ENCODE measurements at regions not wholly inside any gene's neighbourhood (a gene's known extent, or its start where the extent isn't known, plus 50 kb on each side); places are given as distances from the start of the nearest gene placed in this dataset.

DNA sequence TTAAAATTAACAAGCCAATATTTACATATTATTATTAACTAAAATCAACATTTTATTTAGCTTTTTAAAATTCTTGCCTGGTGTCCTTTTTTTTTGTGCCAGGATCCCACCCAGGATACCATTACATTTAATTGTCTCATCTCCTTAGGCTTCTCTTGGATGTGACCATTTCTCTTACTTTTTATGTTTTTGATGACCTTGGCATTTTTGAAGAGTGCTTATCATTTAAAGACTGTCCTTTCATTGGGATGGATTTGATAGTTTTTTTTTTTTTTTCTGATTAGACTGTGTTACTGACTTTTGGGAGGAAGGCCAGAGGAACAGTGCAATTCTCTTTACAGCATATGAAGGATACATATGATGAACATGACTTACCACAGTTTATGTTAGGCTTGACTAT, 181.4 kb upstream of the SMIM30 start:
- no peaks in the 10 kb centered on the region for H3K27me3 ChIP-seq (ENCODE audit: insufficient read depth, low read depth, low read length)
- no peak overlapping the region for H3K4me2 ChIP-seq (ENCODE audit: low read length)
- H3F3A ChIP-seq (ENCODE audit: insufficient read depth, low read length, poor library complexity, severe bottlenecking) = no peaks in the 10 kb centered on the region
- H3K79me2 ChIP-seq (replicated peaks; ENCODE audit: insufficient read depth, low read length) = no peaks in the 10 kb centered on the region
- no peaks in the 10 kb centered on the region for H3K9me3 ChIP-seq (ENCODE audit: low read length)
- H4K20me1 ChIP-seq (ENCODE audit: insufficient read depth) = no peaks in the 10 kb centered on the region
- H3K36me3 ChIP-seq (ENCODE audit: insufficient read depth, low read length) = no peaks in the 10 kb centered on the region
- H3K27ac ChIP-seq (ENCODE audit: low read length) = no peak overlapping the region
- no peak overlapping the region for H2AFZ ChIP-seq (ENCODE audit: low read depth, low read length)
- no peaks in the 10 kb centered on the region for H3K9me2 ChIP-seq (ENCODE audit: insufficient read depth, low read length)
- H3K9ac ChIP-seq (ENCODE audit: low read length) = no peak overlapping the region
- TF ChIP-seq EP300 (conservative IDR thresholded peaks at IDR 0.05; ENCODE audit: poor library complexity, severe bottlenecking) (no peak), RAD21 (conservative IDR thresholded peaks at IDR 0.05) (no peak), SMC3 (conservative IDR thresholded peaks at IDR 0.05; ENCODE audit: poor library complexity) (no peak), MXI1 (conservative IDR thresholded peaks at IDR 0.05; ENCODE audit: poor library complexity, severe bottlenecking) (no peak), TAF1 (IDR thresholded peaks at IDR 0.05; ENCODE audit: low read depth) (no peak), POLR2AphosphoS5 (IDR thresholded peaks at IDR 0.05) (no peak)
- no peak overlapping the region for H3K4me3 ChIP-seq (ENCODE audit: low read length)

DNA sequence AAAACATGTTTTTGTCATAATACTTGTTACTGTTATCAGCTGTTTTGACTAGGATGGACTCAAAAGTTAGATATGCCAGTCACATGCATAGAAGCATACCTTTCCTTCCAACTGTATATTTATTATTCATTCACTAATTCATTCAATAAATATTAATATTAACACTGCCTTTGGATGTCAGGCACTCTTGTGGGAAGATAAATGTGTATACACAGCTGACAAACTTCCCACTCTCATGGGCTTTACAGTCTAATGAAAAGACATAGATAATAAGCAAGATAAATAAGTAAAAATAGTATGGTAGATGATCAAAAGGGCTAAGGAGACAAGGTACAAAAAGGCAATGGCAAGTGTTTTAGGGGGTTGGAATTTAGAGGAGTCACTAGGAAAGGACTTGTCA, 180.1 kb upstream of the SMIM30 start:
- Histone ChIP-seq H3K9me2 (ENCODE audit: insufficient read depth, low read length) (no peaks in the 10 kb centered on the region), H3K4me2 (ENCODE audit: low read length) (no peak overlapping the region), H3K9ac (ENCODE audit: low read length) (no peak overlapping the region), H3K36me3 (ENCODE audit: insufficient read depth, low read length) (no peaks in the 10 kb centered on the region), H3K79me2 (replicated peaks; ENCODE audit: insufficient read depth, low read length) (no peaks in the 10 kb centered on the region), H3K9me3 (ENCODE audit: low read length) (no peaks in the 10 kb centered on the region), H4K20me1 (ENCODE audit: insufficient read depth) (no peaks in the 10 kb centered on the region), H3F3A (ENCODE audit: insufficient read depth, low read length, poor library complexity, severe bottlenecking) (no peaks in the 10 kb centered on the region), H2AFZ (ENCODE audit: low read depth, low read length) (no peak overlapping the region), H3K4me3 (ENCODE audit: low read length) (no peak overlapping the region), H3K27me3 (ENCODE audit: insufficient read depth, low read depth, low read length) (no peaks in the 10 kb centered on the region), H3K27ac (ENCODE audit: low read length) (no peak overlapping the region)
- TF ChIP-seq TAF1 (IDR thresholded peaks at IDR 0.05; ENCODE audit: low read depth) = no peak
- TF ChIP-seq, protein P1, sequence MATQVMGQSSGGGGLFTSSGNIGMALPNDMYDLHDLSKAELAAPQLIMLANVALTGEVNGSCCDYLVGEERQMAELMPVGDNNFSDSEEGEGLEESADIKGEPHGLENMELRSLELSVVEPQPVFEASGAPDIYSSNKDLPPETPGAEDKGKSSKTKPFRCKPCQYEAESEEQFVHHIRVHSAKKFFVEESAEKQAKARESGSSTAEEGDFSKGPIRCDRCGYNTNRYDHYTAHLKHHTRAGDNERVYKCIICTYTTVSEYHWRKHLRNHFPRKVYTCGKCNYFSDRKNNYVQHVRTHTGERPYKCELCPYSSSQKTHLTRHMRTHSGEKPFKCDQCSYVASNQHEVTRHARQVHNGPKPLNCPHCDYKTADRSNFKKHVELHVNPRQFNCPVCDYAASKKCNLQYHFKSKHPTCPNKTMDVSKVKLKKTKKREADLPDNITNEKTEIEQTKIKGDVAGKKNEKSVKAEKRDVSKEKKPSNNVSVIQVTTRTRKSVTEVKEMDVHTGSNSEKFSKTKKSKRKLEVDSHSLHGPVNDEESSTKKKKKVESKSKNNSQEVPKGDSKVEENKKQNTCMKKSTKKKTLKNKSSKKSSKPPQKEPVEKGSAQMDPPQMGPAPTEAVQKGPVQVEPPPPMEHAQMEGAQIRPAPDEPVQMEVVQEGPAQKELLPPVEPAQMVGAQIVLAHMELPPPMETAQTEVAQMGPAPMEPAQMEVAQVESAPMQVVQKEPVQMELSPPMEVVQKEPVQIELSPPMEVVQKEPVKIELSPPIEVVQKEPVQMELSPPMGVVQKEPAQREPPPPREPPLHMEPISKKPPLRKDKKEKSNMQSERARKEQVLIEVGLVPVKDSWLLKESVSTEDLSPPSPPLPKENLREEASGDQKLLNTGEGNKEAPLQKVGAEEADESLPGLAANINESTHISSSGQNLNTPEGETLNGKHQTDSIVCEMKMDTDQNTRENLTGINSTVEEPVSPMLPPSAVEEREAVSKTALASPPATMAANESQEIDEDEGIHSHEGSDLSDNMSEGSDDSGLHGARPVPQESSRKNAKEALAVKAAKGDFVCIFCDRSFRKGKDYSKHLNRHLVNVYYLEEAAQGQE (IDR thresholded peaks at IDR 0.05; ENCODE audit: borderline replicate concordance) = no peak
- no peak for TF ChIP-seq EZH2 (IDR thresholded peaks at IDR 0.05; ENCODE audit: borderline replicate concordance, insufficient read depth, low read length, poor library complexity, severe bottlenecking)
- no peak for TF ChIP-seq EP300 (conservative IDR thresholded peaks at IDR 0.05; ENCODE audit: poor library complexity, severe bottlenecking)
- TF ChIP-seq, protein P2, sequence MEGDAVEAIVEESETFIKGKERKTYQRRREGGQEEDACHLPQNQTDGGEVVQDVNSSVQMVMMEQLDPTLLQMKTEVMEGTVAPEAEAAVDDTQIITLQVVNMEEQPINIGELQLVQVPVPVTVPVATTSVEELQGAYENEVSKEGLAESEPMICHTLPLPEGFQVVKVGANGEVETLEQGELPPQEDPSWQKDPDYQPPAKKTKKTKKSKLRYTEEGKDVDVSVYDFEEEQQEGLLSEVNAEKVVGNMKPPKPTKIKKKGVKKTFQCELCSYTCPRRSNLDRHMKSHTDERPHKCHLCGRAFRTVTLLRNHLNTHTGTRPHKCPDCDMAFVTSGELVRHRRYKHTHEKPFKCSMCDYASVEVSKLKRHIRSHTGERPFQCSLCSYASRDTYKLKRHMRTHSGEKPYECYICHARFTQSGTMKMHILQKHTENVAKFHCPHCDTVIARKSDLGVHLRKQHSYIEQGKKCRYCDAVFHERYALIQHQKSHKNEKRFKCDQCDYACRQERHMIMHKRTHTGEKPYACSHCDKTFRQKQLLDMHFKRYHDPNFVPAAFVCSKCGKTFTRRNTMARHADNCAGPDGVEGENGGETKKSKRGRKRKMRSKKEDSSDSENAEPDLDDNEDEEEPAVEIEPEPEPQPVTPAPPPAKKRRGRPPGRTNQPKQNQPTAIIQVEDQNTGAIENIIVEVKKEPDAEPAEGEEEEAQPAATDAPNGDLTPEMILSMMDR (IDR thresholded peaks at IDR 0.05; ENCODE audit: poor library complexity, severe bottlenecking) = no peak
- no peak for TF ChIP-seq RAD21 (conservative IDR thresholded peaks at IDR 0.05)
- TF ChIP-seq POLR2AphosphoS5 (IDR thresholded peaks at IDR 0.05) = no peak
- TF ChIP-seq SMC3 (conservative IDR thresholded peaks at IDR 0.05; ENCODE audit: poor library complexity) = no peak
- no peak for TF ChIP-seq MXI1 (conservative IDR thresholded peaks at IDR 0.05; ENCODE audit: poor library complexity, severe bottlenecking)
